ENCODE measurements at regions not wholly inside any gene's neighbourhood (a gene's known extent, or its start where the extent isn't known, plus 50 kb on each side); places are given as distances from the start of the nearest gene placed in this dataset.

- Histone ChIP-seq H3K36me3 (ENCODE audit: low read depth) (no peaks in the 10 kb centered on the region), H3K27ac (ENCODE audit: poor library complexity, severe bottlenecking) (no peak overlapping the region), H3K27me3 (ENCODE audit: insufficient read depth, poor library complexity, severe bottlenecking) (no peaks in the 10 kb centered on the region), H3K4me3 (ENCODE audit: severe bottlenecking) (no peak overlapping the region), H3K4me1 (ENCODE audit: insufficient read depth, poor library complexity, severe bottlenecking) (no peaks in the 10 kb centered on the region), H3K9me3 (ENCODE audit: severe bottlenecking) (peaks cover 1% of the 10 kb centered on the region)
- ATAC-seq (ENCODE audit: low read depth) (no peak), DNase-seq (ENCODE audit: low spot score) (no peak)
- no peak for TF ChIP-seq CTCF (IDR thresholded peaks at IDR 0.05; ENCODE audit: poor library complexity, severe bottlenecking)
Observed at GRCh38 chr4:13093170-13093569, 391.0 kb downstream of the RAB28 start.

GRCh38 chr4:13092702-13093101 lies 391.4 kb downstream of the RAB28 start:
- no peak for ATAC-seq (ENCODE audit: low read depth)
- DNase-seq (ENCODE audit: low spot score), result no peak
- no peak for TF ChIP-seq CTCF (IDR thresholded peaks at IDR 0.05; ENCODE audit: poor library complexity, severe bottlenecking)

GRCh38 chr4:13089659-13089998 lies 394.5 kb downstream of the RAB28 start:
- Histone ChIP-seq H3K27ac (ENCODE audit: poor library complexity, severe bottlenecking) (no peak overlapping the region), H3K4me1 (ENCODE audit: insufficient read depth, poor library complexity, severe bottlenecking) (no peaks in the 10 kb centered on the region), H3K4me3 (ENCODE audit: severe bottlenecking) (no peak overlapping the region), H3K9me3 (ENCODE audit: severe bottlenecking) (no peaks in the 10 kb centered on the region), H3K27me3 (ENCODE audit: insufficient read depth, poor library complexity, severe bottlenecking) (no peaks in the 10 kb centered on the region), H3K36me3 (ENCODE audit: low read depth) (no peaks in the 10 kb centered on the region)
- DNase-seq (ENCODE audit: low spot score), result no peak
- no peak for ATAC-seq (ENCODE audit: low read depth)
- no peak for TF ChIP-seq CTCF (IDR thresholded peaks at IDR 0.05; ENCODE audit: poor library complexity, severe bottlenecking)

More at GRCh38 chr4:13092702-13093101, 391.4 kb downstream of the RAB28 start:
- no peaks in the 10 kb centered on the region for H3K27me3 ChIP-seq (ENCODE audit: insufficient read depth, poor library complexity, severe bottlenecking)
- no peak overlapping the region for H3K27ac ChIP-seq (ENCODE audit: poor library complexity, severe bottlenecking)
- H3K9me3 ChIP-seq (ENCODE audit: severe bottlenecking), result peaks cover 1% of the 10 kb centered on the region
- H3K4me1 ChIP-seq (ENCODE audit: insufficient read depth, poor library complexity, severe bottlenecking), result no peaks in the 10 kb centered on the region
- H3K4me3 ChIP-seq (ENCODE audit: severe bottlenecking), result no peak overlapping the region
- no peaks in the 10 kb centered on the region for H3K36me3 ChIP-seq (ENCODE audit: low read depth)

DNA sequence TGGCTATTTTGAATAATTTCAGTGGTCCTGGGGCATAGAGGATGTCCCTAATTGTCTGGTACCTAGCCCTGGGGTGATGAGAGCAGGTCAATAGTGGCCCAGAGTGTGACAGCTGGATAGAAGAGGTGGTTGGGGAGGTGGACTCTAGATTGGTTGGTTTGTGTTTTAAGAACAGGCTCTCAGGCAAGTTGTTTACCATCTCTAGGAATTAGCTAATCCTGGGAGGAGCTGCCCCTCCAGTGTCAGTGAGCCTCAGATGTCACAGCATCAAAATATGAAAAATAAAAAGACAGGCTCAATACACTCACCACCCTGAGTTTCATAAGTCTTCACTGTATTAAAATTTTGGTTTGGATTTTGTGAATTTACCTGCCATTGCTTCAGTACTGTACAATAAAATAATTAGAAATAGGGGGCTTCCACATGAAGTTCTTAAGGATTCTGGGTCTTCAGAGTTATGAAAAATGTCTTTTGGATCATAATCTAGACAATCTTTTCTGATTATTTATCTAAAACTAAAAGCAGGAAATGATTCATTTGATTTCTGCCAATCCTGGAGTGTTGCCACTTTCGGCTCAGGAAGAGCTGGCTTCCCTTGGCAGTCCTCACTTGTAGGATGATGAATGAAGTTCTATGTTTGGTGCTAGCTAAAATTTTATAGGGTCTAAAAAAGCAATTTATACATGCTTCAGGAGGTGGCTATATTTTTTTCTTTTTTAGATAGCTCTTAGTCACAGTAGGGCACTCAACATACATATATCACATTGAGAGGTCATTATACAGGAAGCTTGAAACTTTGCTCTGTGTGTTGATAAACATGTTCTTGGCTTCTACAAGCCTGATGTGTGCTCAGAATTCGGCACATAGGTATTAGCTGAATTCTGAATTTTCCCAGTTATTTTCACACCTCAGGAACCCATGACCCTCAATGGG lies 395.1 kb downstream of the RAB28 start:
- TF ChIP-seq CTCF (IDR thresholded peaks at IDR 0.05; ENCODE audit: poor library complexity, severe bottlenecking), result no peak
- ATAC-seq (ENCODE audit: low read depth) (no peak), DNase-seq (ENCODE audit: low spot score) (no peak)
- no peak overlapping the region for H3K4me3 ChIP-seq (ENCODE audit: severe bottlenecking)
- no peak overlapping the region for H3K27ac ChIP-seq (ENCODE audit: poor library complexity, severe bottlenecking)
- no peaks in the 10 kb centered on the region for H3K9me3 ChIP-seq (ENCODE audit: severe bottlenecking)
- H3K36me3 ChIP-seq (ENCODE audit: low read depth), result no peaks in the 10 kb centered on the region
- no peaks in the 10 kb centered on the region for H3K4me1 ChIP-seq (ENCODE audit: insufficient read depth, poor library complexity, severe bottlenecking)
- no peaks in the 10 kb centered on the region for H3K27me3 ChIP-seq (ENCODE audit: insufficient read depth, poor library complexity, severe bottlenecking)

- H3K4me1 ChIP-seq (ENCODE audit: insufficient read depth, poor library complexity, severe bottlenecking), result no peaks in the 10 kb centered on the region
- ATAC-seq (ENCODE audit: low read depth), result no peak
- no peaks in the 10 kb centered on the region for H3K9me3 ChIP-seq (ENCODE audit: severe bottlenecking)
- no peak for TF ChIP-seq CTCF (IDR thresholded peaks at IDR 0.05; ENCODE audit: poor library complexity, severe bottlenecking)
- no peaks in the 10 kb centered on the region for H3K27me3 ChIP-seq (ENCODE audit: insufficient read depth, poor library complexity, severe bottlenecking)
- DNase-seq (ENCODE audit: low spot score), result no peak
- H3K4me3 ChIP-seq (ENCODE audit: severe bottlenecking), result no peak overlapping the region
- H3K36me3 ChIP-seq (ENCODE audit: low read depth), result no peaks in the 10 kb centered on the region
- H3K27ac ChIP-seq (ENCODE audit: poor library complexity, severe bottlenecking), result no peak overlapping the region
Observed at GRCh38 chr4:13087041-13087440, 397.1 kb downstream of the RAB28 start.

All from RWPE2 (cell line).